ENCODE measurements at regions not wholly inside any gene's neighbourhood (a gene's known extent, or its start where the extent isn't known, plus 50 kb on each side); places are given as distances from the start of the nearest gene placed in this dataset.

DNA sequence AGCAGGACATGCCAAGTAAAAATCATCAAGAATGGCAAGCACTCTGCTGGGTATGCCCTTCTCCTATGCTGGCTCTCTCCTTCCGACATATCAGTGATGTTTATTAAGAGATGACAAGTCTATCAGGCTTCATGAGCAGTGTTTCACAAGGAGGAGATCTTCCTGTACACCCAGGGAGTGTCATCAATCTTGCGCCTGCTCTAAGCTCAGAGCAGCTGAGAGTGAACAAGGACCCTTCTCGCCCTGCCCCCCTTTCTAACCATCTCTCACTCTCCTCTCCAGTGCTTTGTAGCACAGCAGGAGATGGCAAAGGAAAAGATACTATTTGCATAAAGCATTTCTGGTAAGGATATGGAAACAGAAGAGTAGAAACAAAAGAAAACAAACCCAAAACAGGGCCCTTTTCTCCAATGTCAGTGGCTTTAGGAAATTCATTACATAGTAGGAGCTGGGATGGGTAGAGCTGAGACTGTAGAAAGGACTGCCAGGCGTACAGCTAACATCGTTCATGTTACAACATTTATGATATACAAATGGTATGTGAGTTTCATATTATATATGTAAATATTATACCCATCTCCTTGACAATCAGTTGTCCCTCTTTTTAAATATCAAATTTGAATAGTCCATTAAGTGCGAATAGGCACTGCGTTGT, 201.7 kb downstream of the NUF2 start:
- no peak for TF ChIP-seq CEBPB (IDR thresholded peaks at IDR 0.05)

DNA sequence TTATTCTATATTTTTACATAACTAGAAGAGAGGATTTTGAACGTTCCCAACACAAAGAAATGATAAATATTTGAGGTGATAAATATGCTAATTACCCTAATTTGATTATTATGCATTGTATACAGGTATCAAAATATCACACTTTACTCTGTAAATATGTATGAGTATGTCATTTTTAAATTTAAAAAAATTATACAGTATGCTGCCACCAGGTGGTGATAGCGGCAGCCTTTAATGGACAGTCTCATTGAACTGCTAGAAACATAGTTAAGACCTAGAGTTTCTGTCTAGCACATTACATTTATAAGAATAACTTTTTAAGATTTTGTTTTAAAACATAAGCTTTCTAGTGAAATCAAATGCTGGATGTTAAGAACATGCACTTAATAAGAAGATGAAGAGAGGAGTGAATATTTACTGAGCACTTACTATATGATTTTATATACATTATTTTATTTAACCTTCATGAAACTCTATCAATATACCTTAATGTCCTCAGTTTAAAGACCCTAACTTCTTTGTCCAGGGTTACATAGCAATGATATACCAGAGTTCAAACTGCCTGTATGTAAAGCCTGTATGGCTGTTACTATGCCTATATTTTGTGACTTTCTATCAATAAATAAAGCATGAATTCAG, 207.1 kb downstream of the NUF2 start:
- no peak for TF ChIP-seq EGR1 (IDR thresholded peaks at IDR 0.05)
- TF ChIP-seq, protein P1, sequence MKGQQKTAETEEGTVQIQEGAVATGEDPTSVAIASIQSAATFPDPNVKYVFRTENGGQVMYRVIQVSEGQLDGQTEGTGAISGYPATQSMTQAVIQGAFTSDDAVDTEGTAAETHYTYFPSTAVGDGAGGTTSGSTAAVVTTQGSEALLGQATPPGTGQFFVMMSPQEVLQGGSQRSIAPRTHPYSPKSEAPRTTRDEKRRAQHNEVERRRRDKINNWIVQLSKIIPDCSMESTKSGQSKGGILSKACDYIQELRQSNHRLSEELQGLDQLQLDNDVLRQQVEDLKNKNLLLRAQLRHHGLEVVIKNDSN (IDR thresholded peaks at IDR 0.05), result no peak
- peak; percentile 50 for TF ChIP-seq RAD21 (IDR thresholded peaks at IDR 0.05; ENCODE audit: low read depth)
- TF ChIP-seq, protein P2, sequence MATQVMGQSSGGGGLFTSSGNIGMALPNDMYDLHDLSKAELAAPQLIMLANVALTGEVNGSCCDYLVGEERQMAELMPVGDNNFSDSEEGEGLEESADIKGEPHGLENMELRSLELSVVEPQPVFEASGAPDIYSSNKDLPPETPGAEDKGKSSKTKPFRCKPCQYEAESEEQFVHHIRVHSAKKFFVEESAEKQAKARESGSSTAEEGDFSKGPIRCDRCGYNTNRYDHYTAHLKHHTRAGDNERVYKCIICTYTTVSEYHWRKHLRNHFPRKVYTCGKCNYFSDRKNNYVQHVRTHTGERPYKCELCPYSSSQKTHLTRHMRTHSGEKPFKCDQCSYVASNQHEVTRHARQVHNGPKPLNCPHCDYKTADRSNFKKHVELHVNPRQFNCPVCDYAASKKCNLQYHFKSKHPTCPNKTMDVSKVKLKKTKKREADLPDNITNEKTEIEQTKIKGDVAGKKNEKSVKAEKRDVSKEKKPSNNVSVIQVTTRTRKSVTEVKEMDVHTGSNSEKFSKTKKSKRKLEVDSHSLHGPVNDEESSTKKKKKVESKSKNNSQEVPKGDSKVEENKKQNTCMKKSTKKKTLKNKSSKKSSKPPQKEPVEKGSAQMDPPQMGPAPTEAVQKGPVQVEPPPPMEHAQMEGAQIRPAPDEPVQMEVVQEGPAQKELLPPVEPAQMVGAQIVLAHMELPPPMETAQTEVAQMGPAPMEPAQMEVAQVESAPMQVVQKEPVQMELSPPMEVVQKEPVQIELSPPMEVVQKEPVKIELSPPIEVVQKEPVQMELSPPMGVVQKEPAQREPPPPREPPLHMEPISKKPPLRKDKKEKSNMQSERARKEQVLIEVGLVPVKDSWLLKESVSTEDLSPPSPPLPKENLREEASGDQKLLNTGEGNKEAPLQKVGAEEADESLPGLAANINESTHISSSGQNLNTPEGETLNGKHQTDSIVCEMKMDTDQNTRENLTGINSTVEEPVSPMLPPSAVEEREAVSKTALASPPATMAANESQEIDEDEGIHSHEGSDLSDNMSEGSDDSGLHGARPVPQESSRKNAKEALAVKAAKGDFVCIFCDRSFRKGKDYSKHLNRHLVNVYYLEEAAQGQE (IDR thresholded peaks at IDR 0.05; ENCODE audit: low read depth), result no peak
- TF ChIP-seq TCF12 (IDR thresholded peaks at IDR 0.05; ENCODE audit: low read depth), result no peak
- no peak for TF ChIP-seq FOXM1 (IDR thresholded peaks at IDR 0.05; ENCODE audit: borderline replicate concordance, low read depth)
- no peak for TF ChIP-seq TEAD4 (IDR thresholded peaks at IDR 0.05)
- no peak for TF ChIP-seq TAF1 (IDR thresholded peaks at IDR 0.05; ENCODE audit: low read depth)

DNA sequence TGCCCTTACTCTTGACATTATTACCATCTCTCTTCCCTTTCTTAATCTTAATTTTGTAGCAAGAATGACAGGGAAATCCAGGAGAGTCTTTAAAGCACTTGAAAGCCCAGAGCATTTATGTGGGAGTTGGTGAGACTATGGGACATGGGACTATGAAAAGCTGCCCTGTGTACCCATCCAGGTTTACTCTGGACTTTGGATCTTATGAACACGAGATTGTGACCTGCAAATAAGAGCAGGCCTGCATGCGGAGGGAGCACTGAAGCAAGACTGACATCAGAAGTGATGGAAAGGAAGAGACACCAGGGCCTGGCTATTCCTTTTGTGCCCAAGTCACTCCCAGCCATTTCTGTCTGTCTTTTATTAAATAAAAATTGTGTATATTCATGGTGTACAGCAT, 209.6 kb downstream of the NUF2 start:
- TF ChIP-seq EGR1 (IDR thresholded peaks at IDR 0.05) (no peak), TEAD4 (IDR thresholded peaks at IDR 0.05) (no peak), CREB1 (IDR thresholded peaks at IDR 0.05; ENCODE audit: low read depth) (no peak), FOXM1 (IDR thresholded peaks at IDR 0.05; ENCODE audit: borderline replicate concordance, low read depth) (no peak), EP300 (IDR thresholded peaks at IDR 0.05; ENCODE audit: borderline replicate concordance) (no peak), RAD21 (IDR thresholded peaks at IDR 0.05; ENCODE audit: low read depth) (no peak), CEBPB (IDR thresholded peaks at IDR 0.05) (no peak), TAF1 (IDR thresholded peaks at IDR 0.05; ENCODE audit: low read depth) (no peak), YY1 (IDR thresholded peaks at IDR 0.05; ENCODE audit: low read depth) (no peak), NFIC (IDR thresholded peaks at IDR 0.05) (no peak)
- TF ChIP-seq, protein P3, sequence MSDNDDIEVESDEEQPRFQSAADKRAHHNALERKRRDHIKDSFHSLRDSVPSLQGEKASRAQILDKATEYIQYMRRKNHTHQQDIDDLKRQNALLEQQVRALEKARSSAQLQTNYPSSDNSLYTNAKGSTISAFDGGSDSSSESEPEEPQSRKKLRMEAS (IDR thresholded peaks at IDR 0.05), result no peak
- TF ChIP-seq, protein P1 (IDR thresholded peaks at IDR 0.05), result no peak

DNA sequence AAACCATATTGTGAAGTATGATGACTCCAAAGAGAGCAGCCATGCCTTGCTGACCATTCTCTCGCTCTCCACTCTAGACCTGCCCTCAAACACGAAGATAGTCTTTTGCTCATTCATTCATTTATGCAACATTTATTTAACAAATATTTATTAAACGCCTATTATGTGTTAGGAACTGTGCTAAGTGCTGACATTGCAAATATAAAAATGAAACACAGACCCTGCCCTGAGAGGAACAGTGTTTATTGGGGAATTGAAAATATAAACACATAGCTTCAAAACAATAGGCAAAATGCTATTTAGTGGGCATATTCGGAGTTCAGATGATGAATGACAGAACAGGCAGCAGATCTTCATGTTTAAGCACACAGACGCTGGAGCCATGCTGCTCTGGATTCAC, 213.6 kb downstream of the NUF2 start:
- TF ChIP-seq FOXM1 (IDR thresholded peaks at IDR 0.05; ENCODE audit: borderline replicate concordance, low read depth) (no peak), YY1 (IDR thresholded peaks at IDR 0.05; ENCODE audit: low read depth) (no peak), NFIC (IDR thresholded peaks at IDR 0.05) (no peak), RAD21 (IDR thresholded peaks at IDR 0.05; ENCODE audit: low read depth) (no peak), ZBTB7A (IDR thresholded peaks at IDR 0.05; ENCODE audit: low read depth) (no peak), CEBPB (IDR thresholded peaks at IDR 0.05) (no peak), EGR1 (IDR thresholded peaks at IDR 0.05) (no peak)
- TF ChIP-seq, protein P2 (IDR thresholded peaks at IDR 0.05; ENCODE audit: low read depth), result no peak
- TF ChIP-seq, protein P3 (IDR thresholded peaks at IDR 0.05), result no peak

DNA sequence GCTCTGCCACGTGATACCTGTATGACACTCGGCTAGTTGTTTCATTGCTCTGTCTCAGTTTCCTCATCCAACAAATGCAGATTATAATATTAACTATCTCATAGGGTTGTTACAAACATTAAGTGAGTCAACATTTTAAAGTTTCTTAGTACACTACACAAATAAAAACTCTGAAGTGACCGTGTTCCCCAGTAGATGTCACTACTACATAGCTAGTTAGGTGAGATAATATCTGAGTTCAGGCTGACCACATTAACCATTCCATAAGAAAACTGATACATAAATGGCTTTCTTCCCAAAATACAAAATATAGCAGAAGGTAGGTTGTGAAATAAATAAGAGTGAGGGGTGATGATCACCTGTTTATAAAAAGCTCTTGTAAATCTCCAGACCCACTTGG, 214.1 kb downstream of the NUF2 start:
- TF ChIP-seq, protein P1 (IDR thresholded peaks at IDR 0.05), result no peak
- TF ChIP-seq RAD21 (IDR thresholded peaks at IDR 0.05; ENCODE audit: low read depth), result peak; percentile 43

DNA sequence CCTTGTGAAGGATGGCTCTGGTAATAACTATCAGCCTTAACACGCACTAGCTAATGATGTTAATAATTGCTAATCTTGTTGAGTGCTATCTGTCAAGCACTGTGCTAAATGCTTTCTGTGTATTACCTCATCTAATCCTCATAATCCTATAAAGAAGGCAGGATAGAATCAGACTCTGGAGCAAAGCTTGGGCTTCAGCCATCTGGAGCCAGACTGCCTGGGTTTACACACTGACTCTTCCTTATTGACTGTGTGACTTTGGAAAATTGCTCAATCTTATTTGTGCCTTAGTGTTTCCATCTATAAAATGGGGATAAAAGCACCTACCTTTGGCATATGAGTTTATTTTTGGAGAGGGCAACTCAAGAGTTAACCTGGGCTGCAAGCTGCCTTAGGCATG, 216.1 kb downstream of the NUF2 start:
- TF ChIP-seq EGR1 (IDR thresholded peaks at IDR 0.05), result no peak
- TF ChIP-seq TAF1 (IDR thresholded peaks at IDR 0.05; ENCODE audit: low read depth), result no peak
- TF ChIP-seq TEAD4 (IDR thresholded peaks at IDR 0.05), result no peak
- no peak for TF ChIP-seq YY1 (IDR thresholded peaks at IDR 0.05; ENCODE audit: low read depth)
- no peak for TF ChIP-seq TCF12 (IDR thresholded peaks at IDR 0.05; ENCODE audit: low read depth)
- no peak for TF ChIP-seq NFIC (IDR thresholded peaks at IDR 0.05)
- TF ChIP-seq RAD21 (IDR thresholded peaks at IDR 0.05; ENCODE audit: low read depth), result no peak
- no peak for TF ChIP-seq ZBTB7A (IDR thresholded peaks at IDR 0.05; ENCODE audit: low read depth)
- TF ChIP-seq FOXM1 (IDR thresholded peaks at IDR 0.05; ENCODE audit: borderline replicate concordance, low read depth), result no peak
- no peak for TF ChIP-seq CREB1 (IDR thresholded peaks at IDR 0.05; ENCODE audit: low read depth)
- TF ChIP-seq, protein P1 (IDR thresholded peaks at IDR 0.05), result no peak
- TF ChIP-seq CEBPB (IDR thresholded peaks at IDR 0.05), result no peak
